ENCODE measurements at regions not wholly inside any gene's neighbourhood (a gene's known extent, or its start where the extent isn't known, plus 50 kb on each side); places are given as distances from the start of the nearest gene placed in this dataset.
"Not testable (repeated sequence)": the region's sequence is repeated elsewhere in the genome, so short reads cannot be mapped to it uniquely, and the experiment has no call there.

GRCh38 chrX:5380426-5380825 lies 848.2 kb downstream of the NLGN4X start:
- H3K9me3 ChIP-seq (ENCODE audit: low read depth, low read length) = no peaks in the 10 kb centered on the region
- H3K4me1 ChIP-seq (ENCODE audit: insufficient read depth, low read length) = no peaks in the 10 kb centered on the region
- no peaks in the 10 kb centered on the region for H3K27me3 ChIP-seq (ENCODE audit: insufficient read depth, low read length)
- no peak overlapping the region for H3K4me3 ChIP-seq (ENCODE audit: low read length)

GRCh38 chrX:5341902-5342301 lies 886.8 kb downstream of the NLGN4X start:
- Histone ChIP-seq H3K9me3 (ENCODE audit: low read depth, low read length) (no peaks in the 10 kb centered on the region), H3K27me3 (ENCODE audit: insufficient read depth, low read length) (no peaks in the 10 kb centered on the region), H3K4me1 (ENCODE audit: insufficient read depth, low read length) (no peaks in the 10 kb centered on the region), H3K4me3 (ENCODE audit: low read length) (no peak overlapping the region)

- Histone ChIP-seq H3K4me3 (ENCODE audit: low read length) (no peak overlapping the region), H3K4me1 (ENCODE audit: insufficient read depth, low read length) (no peaks in the 10 kb centered on the region), H3K27me3 (ENCODE audit: insufficient read depth, low read length) (no peaks in the 10 kb centered on the region), H3K9me3 (ENCODE audit: low read depth, low read length) (no peaks in the 10 kb centered on the region)
Measured at GRCh38 chrX:5337160-5337559, 891.5 kb downstream of the NLGN4X start.

- H3K4me3 ChIP-seq (ENCODE audit: low read length) = no peak overlapping the region
Measured at GRCh38 chrX:5324546-5324945, 904.1 kb downstream of the NLGN4X start.

GRCh38 chrX:5314148-5314547 lies 914.5 kb downstream of the NLGN4X start:
- Histone ChIP-seq H3K4me3 (ENCODE audit: low read length) (no peak overlapping the region), H3K27me3 (ENCODE audit: insufficient read depth, low read length) (no peaks in the 10 kb centered on the region), H3K4me1 (ENCODE audit: insufficient read depth, low read length) (no peaks in the 10 kb centered on the region), H3K9me3 (ENCODE audit: low read depth, low read length) (no peaks in the 10 kb centered on the region)

More at GRCh38 chrX:5324546-5324945, 904.1 kb downstream of the NLGN4X start:
- H3K27me3 ChIP-seq (ENCODE audit: insufficient read depth, low read length) = no peaks in the 10 kb centered on the region
- no peaks in the 10 kb centered on the region for H3K4me1 ChIP-seq (ENCODE audit: insufficient read depth, low read length)
- H3K9me3 ChIP-seq (ENCODE audit: low read depth, low read length) = no peaks in the 10 kb centered on the region

GRCh38 chrX:5307416-5307815 lies 921.3 kb downstream of the NLGN4X start:
- H3K9me3 ChIP-seq (ENCODE audit: low read depth, low read length) = no peaks in the 10 kb centered on the region
- no peak overlapping the region for H3K4me3 ChIP-seq (ENCODE audit: low read length)
- H3K27me3 ChIP-seq (ENCODE audit: insufficient read depth, low read length) = no peaks in the 10 kb centered on the region
- H3K4me1 ChIP-seq (ENCODE audit: insufficient read depth, low read length) = no peaks in the 10 kb centered on the region

- Histone ChIP-seq H3K27me3 (ENCODE audit: insufficient read depth, low read length) (no peaks in the 10 kb centered on the region), H3K4me1 (ENCODE audit: insufficient read depth, low read length) (no peaks in the 10 kb centered on the region), H3K4me3 (ENCODE audit: low read length) (no peak overlapping the region), H3K9me3 (ENCODE audit: low read depth, low read length) (no peaks in the 10 kb centered on the region)
Measured at GRCh38 chrX:5306654-5307121, 922.0 kb downstream of the NLGN4X start.

- H3K9me3 ChIP-seq (ENCODE audit: low read depth, low read length) = no peaks in the 10 kb centered on the region
- no peak overlapping the region for H3K4me3 ChIP-seq (ENCODE audit: low read length)
- no peaks in the 10 kb centered on the region for H3K27me3 ChIP-seq (ENCODE audit: insufficient read depth, low read length)
- no peaks in the 10 kb centered on the region for H3K4me1 ChIP-seq (ENCODE audit: insufficient read depth, low read length)
Measured at GRCh38 chrX:5305452-5305851, 923.2 kb downstream of the NLGN4X start.

- Histone ChIP-seq H3K9me3 (ENCODE audit: low read depth, low read length) (no peaks in the 10 kb centered on the region), H3K27me3 (ENCODE audit: insufficient read depth, low read length) (no peaks in the 10 kb centered on the region), H3K4me1 (ENCODE audit: insufficient read depth, low read length) (no peaks in the 10 kb centered on the region), H3K4me3 (ENCODE audit: low read length) (no peak overlapping the region)
Measured at GRCh38 chrX:5295004-5295403, 933.7 kb downstream of the NLGN4X start.

- Histone ChIP-seq H3K4me1 (ENCODE audit: insufficient read depth, low read length) (no peaks in the 10 kb centered on the region), H3K27me3 (ENCODE audit: insufficient read depth, low read length) (no peaks in the 10 kb centered on the region), H3K4me3 (ENCODE audit: low read length) (no peak overlapping the region), H3K9me3 (ENCODE audit: low read depth, low read length) (no peaks in the 10 kb centered on the region)
Measured at GRCh38 chrX:5290635-5291034, 938.0 kb downstream of the NLGN4X start.

GRCh38 chrX:5289949-5290348 lies 938.7 kb downstream of the NLGN4X start:
- not testable (repeated sequence) for H3K27me3 ChIP-seq (ENCODE audit: insufficient read depth, low read length); H3K4me1 ChIP-seq (ENCODE audit: insufficient read depth, low read length); H3K9me3 ChIP-seq (ENCODE audit: low read depth, low read length); H3K4me3 ChIP-seq (ENCODE audit: low read length)

GRCh38 chrX:5278908-5279307 lies 949.8 kb downstream of the NLGN4X start:
- Histone ChIP-seq H3K4me3 (ENCODE audit: low read length) (no peak overlapping the region), H3K27me3 (ENCODE audit: insufficient read depth, low read length) (no peaks in the 10 kb centered on the region), H3K9me3 (ENCODE audit: low read depth, low read length) (no peaks in the 10 kb centered on the region), H3K4me1 (ENCODE audit: insufficient read depth, low read length) (no peaks in the 10 kb centered on the region)

- no peaks in the 10 kb centered on the region for H3K9me3 ChIP-seq (ENCODE audit: low read depth, low read length)
- H3K4me3 ChIP-seq (ENCODE audit: low read length) = no peak overlapping the region
- no peaks in the 10 kb centered on the region for H3K27me3 ChIP-seq (ENCODE audit: insufficient read depth, low read length)
- H3K4me1 ChIP-seq (ENCODE audit: insufficient read depth, low read length) = no peaks in the 10 kb centered on the region
Measured at GRCh38 chrX:5265324-5265850, 963.3 kb downstream of the NLGN4X start.

- Histone ChIP-seq H3K9me3 (ENCODE audit: low read depth, low read length) (no peaks in the 10 kb centered on the region), H3K4me1 (ENCODE audit: insufficient read depth, low read length) (no peaks in the 10 kb centered on the region), H3K4me3 (ENCODE audit: low read length) (no peak overlapping the region), H3K27me3 (ENCODE audit: insufficient read depth, low read length) (no peaks in the 10 kb centered on the region)
Measured at GRCh38 chrX:5250106-5250505, 978.6 kb downstream of the NLGN4X start.

- no peaks in the 10 kb centered on the region for H3K4me1 ChIP-seq (ENCODE audit: insufficient read depth, low read length)
- no peak overlapping the region for H3K4me3 ChIP-seq (ENCODE audit: low read length)
- no peaks in the 10 kb centered on the region for H3K9me3 ChIP-seq (ENCODE audit: low read depth, low read length)
- H3K27me3 ChIP-seq (ENCODE audit: insufficient read depth, low read length) = no peaks in the 10 kb centered on the region
Measured at GRCh38 chrX:5242091-5242790, 986.4 kb downstream of the NLGN4X start.

- Histone ChIP-seq H3K27me3 (ENCODE audit: insufficient read depth, low read length) (no peaks in the 10 kb centered on the region), H3K9me3 (ENCODE audit: low read depth, low read length) (no peaks in the 10 kb centered on the region), H3K4me1 (ENCODE audit: insufficient read depth, low read length) (no peaks in the 10 kb centered on the region), H3K4me3 (ENCODE audit: low read length) (no peak overlapping the region)
Measured at GRCh38 chrX:5236749-5237148, 991.9 kb downstream of the NLGN4X start.

Measured in mononuclear cell (primary cell).